Hepatocyte (in vitro differentiated cells): ENCODE measurements at regions not wholly inside any gene's neighbourhood (a gene's known extent, or its start where the extent isn't known, plus 50 kb on each side); places are given as distances from the start of the nearest gene placed in this dataset.

Experiments
- DNase-seq: peaks from one replicate; pipeline ENCODE4 v3.0.0-alpha.2; 2016; ENCODE audit warnings: low spot score
- H2AFZ ChIP-seq: fragments of 200-600 bp; sonication (generic); 2 replicates; pipeline ENCODE4 v1.6.0; 2016; ENCODE audit warnings: antibody characterized with exemption, mild to moderate bottlenecking
- H3K27ac ChIP-seq: fragments of 200-600 bp; sonication (generic); 2 replicates; pipeline ENCODE4 v1.5.1; 2016; ENCODE audit warnings: mild to moderate bottlenecking
- H3K27me3 ChIP-seq: fragments of 200-600 bp; sonication (generic); 2 replicates; pipeline ENCODE4 v1.6.1; 2016
- H3K36me3 ChIP-seq: fragments of 200-600 bp; sonication (generic); replicated peaks from 2 replicates; pipeline ENCODE4 v1.5.1; 2016; ENCODE audit warnings: low read depth; ENCODE audit not compliant: insufficient read depth
- H3K4me1 ChIP-seq: fragments of 200-600 bp; sonication (generic); 2 replicates; pipeline ENCODE4 v1.5.1; 2016; ENCODE audit warnings: mild to moderate bottlenecking, moderate library complexity; ENCODE audit not compliant: insufficient read depth
- H3K4me2 ChIP-seq: fragments of 200-600 bp; sonication (generic); 2 replicates; pipeline ENCODE4 v1.6.0; 2016
- H3K4me3 ChIP-seq: fragments of 200-600 bp; sonication (generic); 2 replicates; pipeline ENCODE4 v1.5.1; 2016; ENCODE audit warnings: mild to moderate bottlenecking
- H3K79me2 ChIP-seq: fragments of 200-600 bp; sonication (generic); 2 replicates; pipeline ENCODE4 v1.6.0; 2017; ENCODE audit warnings: mild to moderate bottlenecking
- H3K9me2 ChIP-seq: fragments of 200-600 bp; sonication (generic); replicated peaks from 2 replicates; pipeline ENCODE4 v1.6.0; 2017; ENCODE audit warnings: mild to moderate bottlenecking; ENCODE audit not compliant: insufficient read depth
- H3K9me3 ChIP-seq: fragments of 200-600 bp; sonication (generic); 2 replicates; pipeline ENCODE4 v1.5.1; 2016; ENCODE audit warnings: low read depth, mild to moderate bottlenecking
- H4K20me1 ChIP-seq: fragments of 200-600 bp; sonication (generic); 2 replicates; pipeline ENCODE4 v1.6.0; 2016; ENCODE audit warnings: mild to moderate bottlenecking; ENCODE audit not compliant: insufficient read depth, poor library complexity, severe bottlenecking
- EZH2 ChIP-seq: fragments of 200-600 bp; sonication (generic); IDR thresholded peaks from 2 replicates; pipeline ENCODE4 v1.6.1; 2016; ENCODE audit warnings: antibody characterized with exemption, mild to moderate bottlenecking, borderline replicate concordance
- EZH2phosphoT487 ChIP-seq: fragments of 200-600 bp; sonication (generic); IDR thresholded peaks from one replicate; pipeline ENCODE4 v1.6.1; 2018; ENCODE audit warnings: antibody characterized with exemption, mild to moderate bottlenecking, low read depth, moderate library complexity; ENCODE audit not compliant: unreplicated experiment, severe bottlenecking
- WGBS: methylation state at CpG from one replicate; pipeline ENCODE4 v1.1.6; 2016; ENCODE audit warnings: low lambda C conversion rate; ENCODE audit errors: missing lambda C conversion rate; 5-methylcytosine and 5-hydroxymethylcytosine counted together
- TF ChIP-seq, protein P1 (sequence below): fragments of 200-600 bp; sonication (generic); IDR thresholded peaks from 2 replicates; pipeline ENCODE4 v1.5.1; 2016; ENCODE audit warnings: antibody characterized with exemption, mild to moderate bottlenecking; ENCODE audit not compliant: poor library complexity

DNA sequence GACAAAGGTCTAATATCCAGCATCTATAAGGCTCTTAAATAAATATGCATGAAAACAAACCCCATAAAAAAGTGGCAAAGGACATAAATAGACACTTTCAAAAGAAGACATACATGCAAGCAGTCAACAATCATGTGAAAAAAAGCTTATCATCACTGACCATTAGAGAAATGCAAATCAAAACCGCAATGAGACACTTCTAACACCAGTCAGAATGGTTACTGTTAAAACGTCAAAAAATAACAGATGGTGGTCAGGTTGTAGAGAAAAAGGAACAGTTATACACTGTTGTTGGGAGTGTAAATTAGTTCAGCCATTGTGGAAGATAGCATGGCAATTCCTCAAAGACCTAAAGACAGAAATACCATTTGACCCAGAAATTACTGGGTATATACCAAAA lies 440.7 kb upstream of the KCNMB2 start:
- DNase-seq: no peak
- Histone ChIP-seq H2AFZ (no peak overlapping the region), H3K79me2 (no peaks in the 10 kb centered on the region), H3K36me3 (no peaks in the 10 kb centered on the region), H3K4me1 (no peaks in the 10 kb centered on the region), H3K4me2 (no peak overlapping the region), H3K4me3 (no peak overlapping the region), H3K9me2 (no peaks in the 10 kb centered on the region), H3K27ac (no peak overlapping the region), H3K9me3 (no peaks in the 10 kb centered on the region), H4K20me1 (no peaks in the 10 kb centered on the region), H3K27me3 (no peaks in the 10 kb centered on the region)
- TF ChIP-seq, protein P1, sequence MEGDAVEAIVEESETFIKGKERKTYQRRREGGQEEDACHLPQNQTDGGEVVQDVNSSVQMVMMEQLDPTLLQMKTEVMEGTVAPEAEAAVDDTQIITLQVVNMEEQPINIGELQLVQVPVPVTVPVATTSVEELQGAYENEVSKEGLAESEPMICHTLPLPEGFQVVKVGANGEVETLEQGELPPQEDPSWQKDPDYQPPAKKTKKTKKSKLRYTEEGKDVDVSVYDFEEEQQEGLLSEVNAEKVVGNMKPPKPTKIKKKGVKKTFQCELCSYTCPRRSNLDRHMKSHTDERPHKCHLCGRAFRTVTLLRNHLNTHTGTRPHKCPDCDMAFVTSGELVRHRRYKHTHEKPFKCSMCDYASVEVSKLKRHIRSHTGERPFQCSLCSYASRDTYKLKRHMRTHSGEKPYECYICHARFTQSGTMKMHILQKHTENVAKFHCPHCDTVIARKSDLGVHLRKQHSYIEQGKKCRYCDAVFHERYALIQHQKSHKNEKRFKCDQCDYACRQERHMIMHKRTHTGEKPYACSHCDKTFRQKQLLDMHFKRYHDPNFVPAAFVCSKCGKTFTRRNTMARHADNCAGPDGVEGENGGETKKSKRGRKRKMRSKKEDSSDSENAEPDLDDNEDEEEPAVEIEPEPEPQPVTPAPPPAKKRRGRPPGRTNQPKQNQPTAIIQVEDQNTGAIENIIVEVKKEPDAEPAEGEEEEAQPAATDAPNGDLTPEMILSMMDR: no peak
- TF ChIP-seq EZH2phosphoT487 (no peak), EZH2 (no peak)
- WGBS: 94% methylated on average over 2 of the region's 2 CpGs

DNA sequence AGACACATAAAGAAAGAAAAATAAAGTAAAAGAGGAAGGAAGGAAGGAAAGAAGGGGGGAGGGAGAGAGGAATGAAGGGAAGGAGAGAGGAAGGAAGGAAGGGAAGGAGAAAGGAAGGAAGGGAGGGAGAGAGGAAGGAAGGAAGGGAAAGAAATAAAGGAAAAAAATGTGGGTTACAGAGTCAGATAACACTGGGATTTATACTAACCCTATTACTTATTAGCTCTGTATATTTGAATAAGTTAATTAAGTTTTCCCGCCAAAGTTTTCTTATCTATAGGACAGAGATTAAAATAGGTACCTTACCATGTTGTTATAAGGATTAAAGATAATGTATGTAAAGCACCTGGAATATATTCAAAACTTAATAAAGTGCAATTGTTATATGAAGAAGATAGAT lies 439.3 kb upstream of the KCNMB2 start:
- H3K9me3 ChIP-seq: no peaks in the 10 kb centered on the region
- no peaks in the 10 kb centered on the region for H3K79me2 ChIP-seq
- TF ChIP-seq, protein P1: no peak
- TF ChIP-seq EZH2 (no peak), EZH2phosphoT487 (no peak)
- no peak overlapping the region for H3K27ac ChIP-seq
- WGBS: 78% methylated on average over 1 of the region's 1 CpG
- H4K20me1 ChIP-seq: no peaks in the 10 kb centered on the region
- H3K4me2 ChIP-seq: no peak overlapping the region
- DNase-seq: no peak
- H3K36me3 ChIP-seq: no peaks in the 10 kb centered on the region
- H3K9me2 ChIP-seq: no peaks in the 10 kb centered on the region
- H3K4me3 ChIP-seq: no peak overlapping the region
- no peak overlapping the region for H2AFZ ChIP-seq
- H3K4me1 ChIP-seq: no peaks in the 10 kb centered on the region
- no peaks in the 10 kb centered on the region for H3K27me3 ChIP-seq

DNA sequence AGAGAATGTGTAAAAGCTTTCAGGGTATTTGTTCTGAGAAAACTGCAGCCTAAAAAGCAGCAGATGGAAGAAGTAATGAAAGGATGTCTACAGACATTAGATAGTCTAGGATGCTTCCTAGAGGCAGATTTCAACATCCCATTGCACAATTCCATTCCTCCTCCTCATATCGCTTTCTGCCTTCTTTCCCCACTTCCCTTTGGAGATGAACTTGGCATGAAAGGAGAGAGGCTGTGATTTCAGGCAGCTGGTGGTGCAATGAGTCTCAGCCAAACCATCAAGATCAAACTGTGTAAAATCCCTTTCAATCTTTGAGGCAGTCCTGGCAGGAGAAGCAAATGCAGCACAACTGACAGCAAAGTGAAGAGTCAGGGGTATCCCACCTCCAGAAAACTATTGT lies 438.7 kb upstream of the KCNMB2 start:
- Histone ChIP-seq H3K9me2 (no peaks in the 10 kb centered on the region), H2AFZ (no peak overlapping the region), H3K79me2 (no peaks in the 10 kb centered on the region), H3K27ac (peak overlapping the region; percentile 30), H3K9me3 (no peaks in the 10 kb centered on the region), H3K27me3 (no peaks in the 10 kb centered on the region), H3K4me3 (no peak overlapping the region), H3K4me2 (no peak overlapping the region), H3K36me3 (no peaks in the 10 kb centered on the region), H3K4me1 (no peaks in the 10 kb centered on the region), H4K20me1 (no peaks in the 10 kb centered on the region)
- TF ChIP-seq EZH2 (no peak), EZH2phosphoT487 (no peak)
- TF ChIP-seq, protein P1: no peak
- peak; percentile 44 for DNase-seq
- 75% methylated on average over 1 of the region's 1 CpG for WGBS

DNA sequence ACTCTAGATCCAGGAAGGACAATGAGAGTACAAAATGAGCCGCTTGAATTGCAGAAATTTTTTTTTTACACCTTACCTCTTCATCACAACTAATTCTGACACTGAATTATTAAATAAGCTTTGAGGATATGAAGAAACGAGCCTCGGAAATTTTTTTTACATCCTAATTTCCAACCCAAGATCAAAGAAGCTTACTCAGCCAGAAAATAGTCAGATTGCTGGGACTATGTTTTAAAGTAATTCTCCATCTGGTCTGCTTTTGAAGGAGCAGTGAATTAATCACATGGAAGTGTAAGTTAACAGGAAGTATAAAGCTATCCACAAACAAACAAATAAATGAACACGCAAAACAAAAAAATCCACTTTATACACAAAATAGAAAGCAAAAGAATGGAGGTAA lies 437.0 kb upstream of the KCNMB2 start:
- H3K4me1 ChIP-seq: no peaks in the 10 kb centered on the region
- H3K4me3 ChIP-seq: no peak overlapping the region

More for the DNA sequence above, 437.0 kb upstream of the KCNMB2 start:
- Histone ChIP-seq H3K27me3 (no peaks in the 10 kb centered on the region), H3K79me2 (no peaks in the 10 kb centered on the region), H3K27ac (no peak overlapping the region), H3K9me3 (no peaks in the 10 kb centered on the region), H2AFZ (no peak overlapping the region), H3K36me3 (no peaks in the 10 kb centered on the region), H3K9me2 (no peaks in the 10 kb centered on the region), H3K4me2 (no peak overlapping the region), H4K20me1 (no peaks in the 10 kb centered on the region)
- 86% methylated on average over 4 of the region's 4 CpGs for WGBS
- TF ChIP-seq EZH2phosphoT487 (no peak), EZH2 (no peak)
- TF ChIP-seq, protein P1: no peak
- no peak for DNase-seq
